GM12872 (cell line): ENCODE measurements at regions not wholly inside any gene's neighbourhood (a gene's known extent, or its start where the extent isn't known, plus 50 kb on each side); places are given as distances from the start of the nearest gene placed in this dataset.

ENCODE experiments used
- TF ChIP-seq, protein P1 (sequence below): IDR thresholded peaks from 3 replicates; pipeline ENCODE4 v1.5.1; 2011; ENCODE audit warnings: low read depth, mild to moderate bottlenecking, low read length, moderate library complexity; ENCODE audit not compliant: insufficient read depth

DNA sequence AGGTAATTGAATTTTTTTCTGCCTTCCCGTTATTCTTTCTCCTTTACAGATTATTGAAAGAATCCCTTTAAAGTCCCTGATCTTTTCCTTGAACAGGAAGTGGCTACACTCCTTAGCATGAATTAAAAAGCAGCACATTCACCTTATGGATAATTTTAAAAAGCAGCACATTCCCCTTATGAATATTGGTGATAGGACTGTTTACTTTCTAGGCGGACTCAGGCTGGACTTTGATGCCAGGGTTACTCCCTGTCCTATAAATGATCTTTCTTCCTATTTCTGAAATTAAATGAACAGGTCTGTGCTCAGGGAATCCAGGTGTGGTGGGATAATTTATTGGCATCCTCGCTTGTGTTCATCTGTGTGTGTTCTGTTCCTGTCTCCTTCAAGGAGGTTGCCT, 226.0 kb downstream of the DCDC2C start:
- TF ChIP-seq, protein P1, sequence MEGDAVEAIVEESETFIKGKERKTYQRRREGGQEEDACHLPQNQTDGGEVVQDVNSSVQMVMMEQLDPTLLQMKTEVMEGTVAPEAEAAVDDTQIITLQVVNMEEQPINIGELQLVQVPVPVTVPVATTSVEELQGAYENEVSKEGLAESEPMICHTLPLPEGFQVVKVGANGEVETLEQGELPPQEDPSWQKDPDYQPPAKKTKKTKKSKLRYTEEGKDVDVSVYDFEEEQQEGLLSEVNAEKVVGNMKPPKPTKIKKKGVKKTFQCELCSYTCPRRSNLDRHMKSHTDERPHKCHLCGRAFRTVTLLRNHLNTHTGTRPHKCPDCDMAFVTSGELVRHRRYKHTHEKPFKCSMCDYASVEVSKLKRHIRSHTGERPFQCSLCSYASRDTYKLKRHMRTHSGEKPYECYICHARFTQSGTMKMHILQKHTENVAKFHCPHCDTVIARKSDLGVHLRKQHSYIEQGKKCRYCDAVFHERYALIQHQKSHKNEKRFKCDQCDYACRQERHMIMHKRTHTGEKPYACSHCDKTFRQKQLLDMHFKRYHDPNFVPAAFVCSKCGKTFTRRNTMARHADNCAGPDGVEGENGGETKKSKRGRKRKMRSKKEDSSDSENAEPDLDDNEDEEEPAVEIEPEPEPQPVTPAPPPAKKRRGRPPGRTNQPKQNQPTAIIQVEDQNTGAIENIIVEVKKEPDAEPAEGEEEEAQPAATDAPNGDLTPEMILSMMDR = no peak

DNA sequence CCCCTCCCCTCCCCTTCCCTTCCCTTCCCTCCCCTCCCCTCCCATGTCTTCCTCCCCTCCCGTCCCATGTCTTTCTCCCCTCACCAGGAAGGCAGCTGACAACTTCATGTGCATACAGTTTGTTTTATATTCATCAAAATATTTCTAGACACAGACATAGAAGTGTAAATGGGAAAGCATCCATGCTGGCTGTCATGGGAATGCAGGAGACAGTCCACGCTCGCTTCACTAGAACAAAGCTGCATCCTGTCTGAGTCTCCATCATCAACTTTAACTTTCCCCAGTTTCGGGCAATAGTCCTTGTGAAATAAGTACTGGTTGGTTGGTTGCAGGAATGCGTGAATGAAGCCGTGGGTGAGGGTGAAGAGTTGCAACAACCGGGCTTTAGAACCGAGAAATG, 226.9 kb downstream of the DCDC2C start:
- TF ChIP-seq, protein P1 = no peak

DNA sequence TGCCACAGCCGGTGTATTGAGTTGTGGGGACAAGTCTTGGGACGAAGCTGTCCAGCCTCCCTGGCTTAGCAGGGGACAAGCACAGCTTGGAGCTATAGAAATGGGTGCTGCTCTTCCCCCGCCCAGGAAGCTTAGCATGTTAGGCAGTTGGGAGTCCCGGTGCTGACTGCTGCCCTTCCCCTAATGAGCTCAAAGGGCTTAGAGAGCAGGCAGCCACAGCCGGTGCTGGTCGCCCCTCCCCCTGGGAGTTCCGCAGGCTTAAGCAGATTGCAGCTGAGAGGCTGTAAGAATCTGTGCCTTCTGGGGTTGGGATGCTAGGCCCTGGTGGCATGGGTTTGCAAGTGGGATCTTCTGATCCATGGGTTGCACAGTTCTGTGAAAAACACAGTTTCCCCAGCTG, 237.3 kb downstream of the DCDC2C start:
- TF ChIP-seq, protein P1 = no peak

DNA sequence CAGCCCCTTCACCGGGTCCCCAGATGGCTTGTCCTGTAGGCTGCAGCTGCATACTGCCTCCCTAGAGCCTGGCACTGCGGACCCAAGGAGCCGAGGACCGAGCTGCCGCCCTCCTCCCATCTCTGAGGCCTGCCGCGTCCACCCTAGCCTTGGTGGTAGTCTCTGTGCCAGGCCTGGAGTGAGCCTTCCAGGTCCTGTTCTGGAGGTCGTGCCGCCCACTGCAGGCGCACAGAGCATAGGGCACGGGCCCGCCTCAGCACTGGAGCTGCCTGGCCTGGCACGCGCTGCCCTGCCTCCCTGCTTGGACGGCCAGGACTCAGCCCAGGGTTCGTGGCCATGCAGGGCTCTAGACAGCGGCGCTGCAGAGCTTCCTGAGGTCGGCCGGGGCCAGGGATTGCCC, 239.5 kb downstream of the DCDC2C start:
- TF ChIP-seq, protein P1 = no peak

DNA sequence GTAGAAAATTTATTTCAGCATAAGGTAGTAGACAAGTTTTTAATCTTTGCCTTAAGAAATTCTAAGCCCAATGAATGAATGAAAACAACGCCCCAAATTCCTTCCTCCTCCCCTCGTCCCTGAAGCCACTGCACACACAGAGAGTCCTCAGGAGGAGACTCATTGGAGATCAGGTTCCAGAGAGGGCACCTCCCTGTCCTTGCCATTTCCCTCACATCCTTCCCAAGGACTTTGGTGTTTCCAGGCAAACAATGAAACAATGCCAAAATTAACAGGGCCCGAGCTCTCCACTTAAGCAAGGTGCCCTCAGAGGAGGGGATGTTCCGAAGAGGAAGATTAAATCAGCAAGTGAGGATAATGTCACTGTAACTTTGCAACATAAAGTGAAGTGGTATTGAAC, 240.7 kb downstream of the DCDC2C start:
- TF ChIP-seq, protein P1 = no peak

DNA sequence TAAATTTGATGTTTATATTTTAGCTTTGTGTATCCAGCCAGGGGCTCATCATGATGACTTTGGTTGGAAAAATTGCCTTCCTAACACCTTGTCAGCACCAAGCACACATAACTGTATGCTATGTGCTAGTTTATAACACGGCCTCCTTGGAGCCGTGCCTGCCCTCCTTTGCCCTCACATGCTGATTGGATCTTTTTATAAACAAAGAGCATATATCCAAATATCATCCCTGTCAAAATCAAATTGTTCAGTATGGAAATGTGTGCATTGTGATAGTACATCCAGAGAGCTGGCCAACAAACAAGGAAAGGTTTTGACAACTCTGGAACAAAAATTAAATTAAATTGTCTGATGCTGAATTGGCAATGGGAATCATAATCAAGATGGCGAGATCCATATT, 241.5 kb downstream of the DCDC2C start:
- TF ChIP-seq, protein P1 = no peak

DNA sequence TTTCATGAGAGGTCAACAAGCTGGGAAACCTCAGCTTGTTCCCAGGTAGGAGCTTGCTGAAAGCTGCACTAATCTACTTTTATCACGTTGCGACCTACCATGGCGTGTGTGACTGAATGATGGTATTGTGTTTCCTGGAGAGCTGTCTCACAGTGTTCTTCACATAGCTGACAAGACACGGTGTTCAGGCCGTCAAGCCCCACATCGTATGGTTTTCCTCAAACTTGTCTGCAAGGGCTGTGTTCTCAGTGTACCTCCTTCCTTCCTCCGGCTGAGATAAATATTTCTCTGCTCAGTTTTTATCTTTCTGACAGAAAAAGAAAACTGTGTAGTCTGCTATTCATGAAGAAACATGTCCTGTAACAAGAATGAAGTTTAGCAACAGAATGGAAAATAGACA, 244.8 kb downstream of the DCDC2C start:
- TF ChIP-seq, protein P1 = no peak

DNA sequence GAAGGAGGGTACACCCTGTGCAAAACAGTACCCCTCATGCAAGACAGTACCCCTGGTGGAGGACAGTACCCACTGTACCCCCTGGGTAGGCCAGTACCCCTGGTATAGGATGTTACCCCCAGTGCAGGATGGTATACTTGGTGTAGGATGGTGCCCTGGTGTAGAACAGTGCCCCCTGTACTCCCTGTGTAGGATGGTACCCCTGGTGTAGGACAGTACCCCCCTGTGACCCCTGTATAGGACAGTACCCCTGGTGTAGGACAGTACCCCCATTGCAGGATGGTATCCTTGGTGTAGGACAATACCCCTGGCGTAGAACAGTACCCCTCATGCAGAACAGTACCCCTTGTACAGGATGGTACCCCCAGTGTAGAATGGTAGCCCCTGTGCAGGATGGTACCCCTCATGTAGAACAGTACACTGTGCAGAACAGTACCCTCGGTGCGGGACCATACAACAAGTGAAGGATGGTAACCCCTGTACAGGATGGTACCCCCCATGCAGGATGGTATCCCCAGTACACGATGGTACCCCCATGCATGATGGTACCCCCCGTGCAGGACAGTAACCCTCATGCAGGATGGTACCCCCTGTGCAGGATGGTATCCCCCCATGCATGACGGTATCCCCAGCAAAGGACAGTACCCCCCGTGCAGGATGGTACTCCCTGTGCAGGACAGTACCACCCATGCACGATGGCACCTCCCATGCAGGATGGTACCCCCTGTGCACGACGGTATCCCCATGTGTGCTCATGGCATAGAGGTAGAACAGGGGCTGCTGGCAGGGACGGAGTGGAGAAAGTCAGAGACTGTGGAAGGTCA, 248.0 kb downstream of the DCDC2C start:
- TF ChIP-seq, protein P1 = no peak
